Tibial nerve (tissue), 4 donors: ENCODE measurements at regions not wholly inside any gene's neighbourhood (a gene's known extent, or its start where the extent isn't known, plus 50 kb on each side); places are given as distances from the start of the nearest gene placed in this dataset.

Source experiments
- DNase-seq, 2 donors: peaks; one replicate each; pipeline ENCODE4 v3.0.0-alpha.2; 2019; ENCODE audit warnings: low spot score in 2 of 2
- H3K27ac ChIP-seq, 4 donors: fragments of 200-600 bp; sonication (generic) in 3 of 4; one replicate each; pipeline ENCODE4 v1.5.1; 2017 to 2019; ENCODE audit warnings: mild to moderate bottlenecking in 1 of 4
- H3K27me3 ChIP-seq, 2 donors: fragments of 200-600 bp; sonication (generic) in 1 of 2; one replicate each; pipeline versions ENCODE4 v1.5.1 to v1.6.0; 2017 to 2019
- H3K36me3 ChIP-seq, 3 donors: fragments of 200-600 bp; sonication (generic); one replicate each; pipeline ENCODE4 v1.5.1; 2018 to 2019
- H3K4me1 ChIP-seq, 4 donors: fragments of 200-600 bp; sonication (generic) in 3 of 4; one replicate each; pipeline ENCODE4 v1.5.1; 2017 to 2019
- H3K4me3 ChIP-seq, 4 donors: fragments of 200-600 bp; sonication (generic) in 3 of 4; one replicate each; pipeline ENCODE4 v1.5.1; 2017 to 2019; ENCODE audit warnings: mild to moderate bottlenecking in 1 of 4, moderate library complexity in 1 of 4
- H3K9me3 ChIP-seq, 4 donors: fragments of 200-600 bp; sonication (generic) in 3 of 4; one replicate each; pipeline ENCODE4 v1.5.1; 2017 to 2019
- CTCF ChIP-seq, 5 experiments: fragments of 200-600 bp in 3 of 5; fragments of 450-650 bp in 2 of 5; sonication (generic) in 3 of 5; IDR thresholded peaks; one replicate each; pipeline ENCODE4 v1.5.1; 2016 to 2019; ENCODE audit warnings: antibody characterized with exemption in 5 of 5, mild to moderate bottlenecking in 3 of 5, moderate library complexity in 2 of 5
- EP300 ChIP-seq, 2 donors: sonication (generic); formaldehyde crosslinking; IDR thresholded peaks; one replicate each; pipeline ENCODE4 v1.6.1; 2017; ENCODE audit warnings: antibody characterized with exemption in 2 of 2, mild to moderate bottlenecking in 1 of 2
- POLR2A ChIP-seq, 2 donors: fragments of 450-650 bp; IDR thresholded peaks; one replicate each; pipeline ENCODE4 v1.6.1; 2017; ENCODE audit warnings: antibody characterized with exemption in 2 of 2, mild to moderate bottlenecking in 2 of 2, moderate library complexity in 2 of 2
- WGBS, 2 donors: methylation state at CpG; one replicate each; pipeline ENCODE4 v1.1.5; 2018; 5-methylcytosine and 5-hydroxymethylcytosine counted together

GRCh38 chr5:105593011-105593760 is 2030.6 kb upstream of the NUDT12 start:
- no peaks in the 10 kb centered on the region for H3K36me3 ChIP-seq
- no peaks in the 10 kb centered on the region for H3K4me1 ChIP-seq
- TF ChIP-seq EP300 (IDR thresholded peaks at IDR 0.05) (no peak), POLR2A (IDR thresholded peaks at IDR 0.05) (no peak), CTCF (IDR thresholded peaks at IDR 0.05) (no peak)
- no peak overlapping the region for H3K4me3 ChIP-seq
- no peak overlapping the region for H3K27ac ChIP-seq
- DNase-seq, result no peak
- no peaks in the 10 kb centered on the region for H3K27me3 ChIP-seq
- WGBS, 2 donors, result 60 to 66% methylated on average over 6 of the region's 6 CpGs
- H3K9me3 ChIP-seq, result no peaks in the 10 kb centered on the region

- 65 to 72% methylated on average over 6 of the region's 6 CpGs for WGBS, 2 donors
- Histone ChIP-seq H3K4me3 (no peak overlapping the region), H3K27ac (no peak overlapping the region), H3K4me1 (no peaks in the 10 kb centered on the region), H3K9me3 (no peaks in the 10 kb centered on the region), H3K27me3 (no peaks in the 10 kb centered on the region), H3K36me3 (no peaks in the 10 kb centered on the region)
- TF ChIP-seq EP300 (IDR thresholded peaks at IDR 0.05) (no peak), POLR2A (IDR thresholded peaks at IDR 0.05) (no peak), CTCF (IDR thresholded peaks at IDR 0.05) (no peak)
- no peak for DNase-seq
These were observed 2025.5 kb upstream of the NUDT12 start for GRCh38 chr5:105587963-105588662.

GRCh38 chr5:105581988-105582690 is 2019.5 kb upstream of the NUDT12 start:
- Histone ChIP-seq H3K27me3 (no peaks in the 10 kb centered on the region), H3K4me3 (no peak overlapping the region), H3K27ac (no peak overlapping the region), H3K4me1 (no peaks in the 10 kb centered on the region), H3K9me3 (no peaks in the 10 kb centered on the region), H3K36me3 (no peaks in the 10 kb centered on the region)
- TF ChIP-seq EP300 (IDR thresholded peaks at IDR 0.05) (no peak), CTCF (IDR thresholded peaks at IDR 0.05) (no peak), POLR2A (IDR thresholded peaks at IDR 0.05) (no peak)
- DNase-seq, result no peak
- WGBS, 2 donors, result 60 to 69% methylated on average over 6 to 7 of the region's 7 CpGs

GRCh38 chr5:105573575-105573974 is 2011.0 kb upstream of the NUDT12 start:
- no peak for DNase-seq
- Histone ChIP-seq H3K4me1 (no peaks in the 10 kb centered on the region), H3K9me3 (no peaks in the 10 kb centered on the region), H3K27me3 (no peaks in the 10 kb centered on the region), H3K36me3 (no peaks in the 10 kb centered on the region), H3K27ac (no peak overlapping the region), H3K4me3 (no peak overlapping the region)
- TF ChIP-seq CTCF (IDR thresholded peaks at IDR 0.05) (no peak), POLR2A (IDR thresholded peaks at IDR 0.05) (no peak), EP300 (IDR thresholded peaks at IDR 0.05) (no peak)

GRCh38 chr5:105565531-105565930 is 2002.9 kb upstream of the NUDT12 start:
- no peaks in the 10 kb centered on the region for H3K4me1 ChIP-seq
- 48 to 49% methylated on average over 1 of the region's 1 CpG for WGBS, 2 donors
- no peak overlapping the region for H3K4me3 ChIP-seq
- no peak overlapping the region for H3K27ac ChIP-seq
- TF ChIP-seq EP300 (IDR thresholded peaks at IDR 0.05) (no peak), CTCF (IDR thresholded peaks at IDR 0.05) (no peak), POLR2A (IDR thresholded peaks at IDR 0.05) (no peak)
- H3K9me3 ChIP-seq, result no peaks in the 10 kb centered on the region
- no peaks in the 10 kb centered on the region for H3K36me3 ChIP-seq
- no peaks in the 10 kb centered on the region for H3K27me3 ChIP-seq
- no peak for DNase-seq
